Psoas muscle (tissue), 7 donors: ENCODE measurements at regions not wholly inside any gene's neighbourhood (a gene's known extent, or its start where the extent isn't known, plus 50 kb on each side); places are given as distances from the start of the nearest gene placed in this dataset.

Experiments
- ATAC-seq, 4 donors: fragments of 200-7000 bp; cut with Tn5 transposase; one replicate each; pipeline ENCODE4 v1.9.1; 2020; ENCODE audit warnings: moderate library complexity in 3 of 4, mild to moderate bottlenecking in 2 of 4
- DNase-seq, 2 donors: peaks; one replicate each; pipeline ENCODE4 v3.0.0-alpha.2; 2020
- H3K27ac ChIP-seq: fragments of 200-600 bp; one replicate; pipeline ENCODE4 v1.8.0; 2022
- H3K27me3 ChIP-seq, 3 donors: fragments of 200-600 bp in 1 of 3; one replicate each; pipeline versions ENCODE4 v1.6.1 to v1.8.0; 2013 to 2022; ENCODE audit warnings: low read length in 2 of 3, mild to moderate bottlenecking in 2 of 3, moderate library complexity in 1 of 3; ENCODE audit not compliant: insufficient read depth in 3 of 3
- H3K36me3 ChIP-seq, 2 donors: fragments of 200-600 bp in 1 of 2; one replicate each; pipeline versions ENCODE4 v1.6.1 to v1.8.0; 2013 to 2022; ENCODE audit warnings: low read depth in 1 of 2, mild to moderate bottlenecking in 1 of 2, moderate library complexity in 1 of 2; ENCODE audit not compliant: insufficient read depth in 1 of 2
- H3K4me1 ChIP-seq: fragments of 200-600 bp; one replicate; pipeline ENCODE4 v1.8.0; 2022
- H3K4me3 ChIP-seq: fragments of 200-600 bp; one replicate; pipeline ENCODE4 v1.8.0; 2022; ENCODE audit warnings: mild to moderate bottlenecking
- H3K9me3 ChIP-seq: fragments of 200-600 bp; one replicate; pipeline ENCODE4 v1.8.0; 2022
- CTCF ChIP-seq: fragments of 200-600 bp; IDR thresholded peaks from one replicate; pipeline ENCODE4 v1.8.0; 2022; ENCODE audit warnings: antibody characterized with exemption
- WGBS, 3 donors: extraction: QIAGEN DNeasy Blood & Tissue Kit; methylation state at CpG; one replicate each; pipeline versions ENCODE4 v1.1.6 to v1.1.7; 2013; 5-methylcytosine and 5-hydroxymethylcytosine counted together
- intact Hi-C, 2 donors: fragments of 100-400 bp; cut with DNase I; formaldehyde crosslinking; loops; one replicate each; pipeline versions ENCODE4 v1.11.0 to v1.14.2; 2022
- donor health status: healthy with polysubstance abuse.
- donor health status: DM: no; HTN: no; CAD: no; lungs with moderate emphysema.
- donor health status: Bipolar disorder and iron deficiency.
- donor health status: healthy.
- donor health status: DM: yes; HTN: yes; CAD: no.
- donor health status: DM: no; HTN: no; CAD: no.
- donor health status: DM: yes; HTN: yes; CAD: no.

DNA sequence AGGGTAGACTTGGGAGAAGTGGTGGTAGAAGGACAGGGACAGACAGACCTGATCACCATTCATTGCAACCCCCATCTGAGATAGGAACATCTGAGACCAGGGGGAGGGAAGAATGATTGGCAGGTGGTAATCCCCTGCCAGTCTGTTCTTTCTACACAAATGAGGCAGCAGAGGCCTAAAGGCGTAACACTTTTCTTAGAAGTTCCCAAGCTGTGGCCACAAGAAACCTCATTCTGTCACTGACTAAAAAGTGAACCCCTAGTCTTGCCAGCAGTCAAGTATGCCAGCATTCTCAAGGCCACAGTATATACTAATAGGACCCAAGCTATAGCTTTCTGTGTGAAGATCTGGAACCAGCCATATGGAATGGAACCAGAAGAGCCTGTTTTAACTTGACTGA, 638.0 kb downstream of the KCNT2 start:
- H3K9me3 ChIP-seq: no peaks in the 10 kb centered on the region
- H3K4me3 ChIP-seq: no peak overlapping the region
- DNase-seq (no peak), ATAC-seq (no peak)
- H3K27ac ChIP-seq: no peak overlapping the region
- H3K4me1 ChIP-seq: no peaks in the 10 kb centered on the region
- 81 to 95% (median 92%) methylated on average over 1 of the region's 1 CpG for WGBS, 3 donors
- intact Hi-C loops: no loop called here
- H3K27me3 ChIP-seq: no peaks in the 10 kb centered on the region
- H3K36me3 ChIP-seq: no peaks in the 10 kb centered on the region
- TF ChIP-seq CTCF: no peak

GRCh38 chr1:195965475-195965874, 642.8 kb downstream of the KCNT2 start:
- Histone ChIP-seq H3K27me3 (no peaks in the 10 kb centered on the region), H3K4me1 (no peaks in the 10 kb centered on the region), H3K36me3 (no peaks in the 10 kb centered on the region), H3K27ac (no peak overlapping the region), H3K4me3 (no peak overlapping the region), H3K9me3 (no peaks in the 10 kb centered on the region)
- TF ChIP-seq CTCF: no peak
- DNase-seq: no peak
- 45 to 47% (median 46%) methylated on average over 6 of the region's 6 CpGs for WGBS, 3 donors
- intact Hi-C loops: no loop called here
- ATAC-seq: no peak

DNA sequence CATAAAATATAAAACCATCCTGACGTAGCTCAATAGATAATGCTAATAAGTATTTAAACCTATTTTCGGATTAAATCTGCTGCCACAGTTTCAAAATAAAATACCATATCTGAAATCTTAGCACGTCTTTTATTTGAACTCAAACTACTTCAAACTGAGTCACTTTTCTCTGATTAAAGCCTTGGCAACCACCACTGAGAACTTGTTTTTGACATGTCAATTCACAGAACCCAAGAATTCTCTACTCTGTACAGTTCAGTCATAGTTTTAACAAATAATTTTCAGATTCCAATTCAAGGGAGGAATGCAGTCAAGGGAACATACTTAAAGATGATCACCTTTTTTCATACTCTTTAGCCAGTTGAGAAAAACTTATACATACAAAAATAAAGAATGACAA, 643.2 kb downstream of the KCNT2 start:
- H3K27ac ChIP-seq: no peak overlapping the region
- DNase-seq: no peak
- no peaks in the 10 kb centered on the region for H3K9me3 ChIP-seq
- H3K4me3 ChIP-seq: no peak overlapping the region
- intact Hi-C loops: no loop called here
- H3K27me3 ChIP-seq: no peaks in the 10 kb centered on the region
- ATAC-seq: no peak
- H3K4me1 ChIP-seq: no peaks in the 10 kb centered on the region
- WGBS, 3 donors: 23 to 42% (median 28%) methylated on average over 3 of the region's 3 CpGs
- no peak for TF ChIP-seq CTCF
- H3K36me3 ChIP-seq: no peaks in the 10 kb centered on the region

DNA sequence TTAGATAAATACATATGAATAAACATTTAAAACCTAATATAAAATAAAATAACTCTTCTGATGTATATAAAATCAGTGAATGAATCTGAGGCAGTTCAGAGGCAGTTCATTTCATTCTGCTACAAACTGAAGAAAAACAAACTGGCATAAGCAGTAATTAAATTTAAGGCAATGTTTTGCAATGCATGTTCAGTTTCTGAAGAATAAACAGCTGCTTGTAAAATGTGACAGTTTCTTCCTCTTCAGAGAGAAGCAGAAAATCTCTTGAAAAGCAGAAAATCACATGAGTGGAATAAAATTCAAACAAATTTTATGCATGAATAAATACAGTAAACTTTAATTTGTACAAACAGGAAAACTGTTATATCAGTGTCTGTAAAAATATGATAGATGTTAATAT, 643.7 kb downstream of the KCNT2 start:
- Histone ChIP-seq H3K27me3 (no peaks in the 10 kb centered on the region), H3K4me1 (no peaks in the 10 kb centered on the region), H3K4me3 (no peak overlapping the region), H3K9me3 (no peaks in the 10 kb centered on the region), H3K36me3 (no peaks in the 10 kb centered on the region), H3K27ac (no peak overlapping the region)
- ATAC-seq (no peak), DNase-seq (no peak)
- intact Hi-C loops: no loop called here
- TF ChIP-seq CTCF: no peak

DNA sequence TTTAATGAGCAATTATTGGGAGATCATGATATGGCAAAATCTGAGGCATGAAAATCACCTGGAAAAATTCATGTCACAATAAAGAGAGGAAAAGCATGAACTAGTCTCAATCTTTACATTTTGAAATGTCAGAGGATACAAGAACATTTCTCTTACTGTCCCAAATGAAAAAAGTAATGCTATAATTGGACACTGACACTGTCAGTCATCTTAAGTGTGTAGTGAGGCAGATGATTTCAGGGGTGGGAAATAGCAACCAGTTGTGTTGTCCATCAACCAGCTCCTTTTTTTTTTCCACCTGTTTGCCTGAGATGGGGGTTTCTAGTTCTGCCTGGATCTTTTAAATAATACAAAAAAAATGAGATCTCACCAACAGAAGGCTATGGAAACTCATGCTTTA, 646.2 kb downstream of the KCNT2 start:
- no peak overlapping the region for H3K4me3 ChIP-seq
- ATAC-seq (no peak), DNase-seq (no peak)
- no peaks in the 10 kb centered on the region for H3K27me3 ChIP-seq
- TF ChIP-seq CTCF: no peak
- intact Hi-C loops: no loop called here
- no peaks in the 10 kb centered on the region for H3K9me3 ChIP-seq
- no peaks in the 10 kb centered on the region for H3K4me1 ChIP-seq
- no peak overlapping the region for H3K27ac ChIP-seq
- no peaks in the 10 kb centered on the region for H3K36me3 ChIP-seq
